ENCODE measurements at regions not wholly inside any gene's neighbourhood (a gene's known extent, or its start where the extent isn't known, plus 50 kb on each side); places are given as distances from the start of the nearest gene placed in this dataset.

DNA sequence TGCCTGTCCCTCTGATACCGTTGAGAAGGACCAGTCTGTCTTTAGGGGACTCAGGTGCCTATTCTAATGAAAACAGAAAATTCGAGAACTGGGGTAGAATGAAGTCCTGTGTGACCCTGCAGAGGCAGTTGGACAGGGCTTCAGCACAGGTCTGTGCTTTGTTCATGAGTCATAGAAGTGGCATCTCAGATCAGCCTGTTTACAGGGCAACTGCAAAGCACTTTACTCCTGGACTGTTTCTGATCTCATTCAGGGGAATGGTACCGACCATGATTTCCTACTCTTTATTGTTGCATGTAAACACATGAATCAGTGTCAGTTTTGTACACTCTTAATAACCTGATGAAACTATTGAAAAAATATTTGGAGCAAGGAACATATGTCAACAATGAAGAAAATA, 1517.0 kb downstream of the AACS start (continued):
- TF ChIP-seq, protein P1, sequence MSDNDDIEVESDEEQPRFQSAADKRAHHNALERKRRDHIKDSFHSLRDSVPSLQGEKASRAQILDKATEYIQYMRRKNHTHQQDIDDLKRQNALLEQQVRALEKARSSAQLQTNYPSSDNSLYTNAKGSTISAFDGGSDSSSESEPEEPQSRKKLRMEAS (IDR thresholded peaks at IDR 0.05), result no peak
- no peak for TF ChIP-seq EZH2 (IDR thresholded peaks at IDR 0.05; ENCODE audit: low read depth, low read length, severe bottlenecking)
- no peak for TF ChIP-seq BRCA1 (IDR thresholded peaks at IDR 0.05; ENCODE audit: low read depth, low read length)
- TF ChIP-seq CREB1 (IDR thresholded peaks at IDR 0.05), result no peak
- no peak for TF ChIP-seq CHD2 (IDR thresholded peaks at IDR 0.05; ENCODE audit: low read length)
- no peak for TF ChIP-seq CHD1 (IDR thresholded peaks at IDR 0.05; ENCODE audit: low read depth, low read length)
